ENCODE measurements at regions not wholly inside any gene's neighbourhood (a gene's known extent, or its start where the extent isn't known, plus 50 kb on each side); places are given as distances from the start of the nearest gene placed in this dataset.

- TF ChIP-seq POLR2A (IDR thresholded peaks at IDR 0.05): no peak
- TF ChIP-seq POLR2AphosphoS5 (IDR thresholded peaks at IDR 0.05): no peak
- TF ChIP-seq, protein P1, sequence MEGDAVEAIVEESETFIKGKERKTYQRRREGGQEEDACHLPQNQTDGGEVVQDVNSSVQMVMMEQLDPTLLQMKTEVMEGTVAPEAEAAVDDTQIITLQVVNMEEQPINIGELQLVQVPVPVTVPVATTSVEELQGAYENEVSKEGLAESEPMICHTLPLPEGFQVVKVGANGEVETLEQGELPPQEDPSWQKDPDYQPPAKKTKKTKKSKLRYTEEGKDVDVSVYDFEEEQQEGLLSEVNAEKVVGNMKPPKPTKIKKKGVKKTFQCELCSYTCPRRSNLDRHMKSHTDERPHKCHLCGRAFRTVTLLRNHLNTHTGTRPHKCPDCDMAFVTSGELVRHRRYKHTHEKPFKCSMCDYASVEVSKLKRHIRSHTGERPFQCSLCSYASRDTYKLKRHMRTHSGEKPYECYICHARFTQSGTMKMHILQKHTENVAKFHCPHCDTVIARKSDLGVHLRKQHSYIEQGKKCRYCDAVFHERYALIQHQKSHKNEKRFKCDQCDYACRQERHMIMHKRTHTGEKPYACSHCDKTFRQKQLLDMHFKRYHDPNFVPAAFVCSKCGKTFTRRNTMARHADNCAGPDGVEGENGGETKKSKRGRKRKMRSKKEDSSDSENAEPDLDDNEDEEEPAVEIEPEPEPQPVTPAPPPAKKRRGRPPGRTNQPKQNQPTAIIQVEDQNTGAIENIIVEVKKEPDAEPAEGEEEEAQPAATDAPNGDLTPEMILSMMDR (IDR thresholded peaks at IDR 0.05): no peak
- DNase-seq (ENCODE audit: low spot score in 2 of 2): no peak
- Histone ChIP-seq H3K27ac (no peak overlapping the region), H3K36me3 (no peaks in the 10 kb centered on the region), H3K4me1 (no peaks in the 10 kb centered on the region), H3K27me3 (peaks cover 0 to 53% of the 10 kb centered on the region in 2 donors), H3K4me3 (no peak overlapping the region), H3K9me3 (no peaks in the 10 kb centered on the region)
- intact Hi-C loops (cut with DNase I; ENCODE audit: low total_unique reads): no loop called here
These were observed 209.0 kb downstream of the BCOR start for GRCh38 chrX:39888730-39889129.

GRCh38 chrX:39889704-39890103, 208.1 kb downstream of the BCOR start:
- no peak for DNase-seq (ENCODE audit: low spot score in 2 of 2)
- TF ChIP-seq, protein P1 (IDR thresholded peaks at IDR 0.05): no peak
- TF ChIP-seq POLR2AphosphoS5 (IDR thresholded peaks at IDR 0.05) (no peak), POLR2A (IDR thresholded peaks at IDR 0.05) (no peak)
- Histone ChIP-seq H3K9me3 (no peaks in the 10 kb centered on the region), H3K27me3 (peaks cover 0 to 62% of the 10 kb centered on the region in 2 donors), H3K36me3 (no peaks in the 10 kb centered on the region), H3K27ac (no peak overlapping the region), H3K4me3 (no peak overlapping the region), H3K4me1 (peaks cover 0 to 2% of the 10 kb centered on the region in 2 donors)
- intact Hi-C loops (cut with DNase I; ENCODE audit: low total_unique reads): no loop called here

GRCh38 chrX:39890807-39891206, 207.0 kb downstream of the BCOR start:
- Histone ChIP-seq H3K27me3 (peaks cover 0 to 65% of the 10 kb centered on the region in 2 donors), H3K4me3 (no peak overlapping the region), H3K27ac (no peak overlapping the region), H3K9me3 (no peaks in the 10 kb centered on the region), H3K36me3 (no peaks in the 10 kb centered on the region), H3K4me1 (peaks cover 0 to 6% of the 10 kb centered on the region in 2 donors)
- intact Hi-C loops (cut with DNase I; ENCODE audit: low total_unique reads): no loop called here
- DNase-seq (ENCODE audit: low spot score in 2 of 2): no peak
- TF ChIP-seq POLR2A (IDR thresholded peaks at IDR 0.05) (no peak), POLR2AphosphoS5 (IDR thresholded peaks at IDR 0.05) (no peak)
- TF ChIP-seq, protein P1 (IDR thresholded peaks at IDR 0.05): no peak

DNA sequence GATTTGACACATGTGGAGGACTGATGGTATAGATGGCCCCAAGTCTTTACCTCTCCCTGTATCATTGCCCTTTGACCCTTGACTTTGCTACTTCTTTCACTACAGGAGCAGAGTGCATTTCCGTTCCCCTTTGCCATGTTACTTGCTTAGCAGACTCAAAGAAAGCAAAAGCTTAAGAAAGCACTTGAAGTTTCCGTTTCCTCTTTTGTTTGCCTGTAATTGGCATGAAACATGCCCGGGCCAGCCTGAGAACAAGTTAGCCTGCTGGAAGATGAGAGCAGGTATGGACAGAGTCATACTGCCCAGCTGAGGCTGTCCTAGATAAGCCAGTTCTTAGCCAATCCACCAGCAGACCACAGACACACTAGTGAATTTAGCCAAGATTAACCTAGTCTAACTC, 206.0 kb downstream of the BCOR start:
- peaks cover 0 to 59% of the 10 kb centered on the region in 2 donors for H3K27me3 ChIP-seq
- H3K36me3 ChIP-seq: no peaks in the 10 kb centered on the region
- H3K27ac ChIP-seq: no peak overlapping the region
- intact Hi-C loops (cut with DNase I; ENCODE audit: low total_unique reads): no loop called here
- no peak for TF ChIP-seq POLR2AphosphoS5 (IDR thresholded peaks at IDR 0.05)
- no peak overlapping the region for H3K4me3 ChIP-seq
- DNase-seq (ENCODE audit: low spot score in 2 of 2): no peak
- no peaks in the 10 kb centered on the region for H3K9me3 ChIP-seq
- H3K4me1 ChIP-seq: peaks cover 0 to 6% of the 10 kb centered on the region in 2 donors

- H3K9me3 ChIP-seq: no peaks in the 10 kb centered on the region
- no peak for TF ChIP-seq POLR2AphosphoS5 (IDR thresholded peaks at IDR 0.05)
- no peak for TF ChIP-seq POLR2A (IDR thresholded peaks at IDR 0.05)
- TF ChIP-seq, protein P1 (IDR thresholded peaks at IDR 0.05): no peak
- DNase-seq (ENCODE audit: low spot score in 2 of 2): no peak
- H3K27ac ChIP-seq: peak overlapping the region in 1 of 2 donors; percentile 55
- peaks cover 0 to 6% of the 10 kb centered on the region in 2 donors for H3K4me1 ChIP-seq
- intact Hi-C loops (cut with DNase I; ENCODE audit: low total_unique reads): no loop called here
- H3K36me3 ChIP-seq: no peaks in the 10 kb centered on the region
- H3K4me3 ChIP-seq: no peak overlapping the region
- H3K27me3 ChIP-seq: peaks cover 0 to 48% of the 10 kb centered on the region in 2 donors
These were observed 204.1 kb downstream of the BCOR start for GRCh38 chrX:39893417-39894338.
